ENCODE measurements at regions not wholly inside any gene's neighbourhood (a gene's known extent, or its start where the extent isn't known, plus 50 kb on each side); places are given as distances from the start of the nearest gene placed in this dataset.

GRCh38 chr1:118366286-118366685, 181.3 kb upstream of the SPAG17 start:
- Histone ChIP-seq H3K4me1 (ENCODE audit: control insufficient read depth, insufficient read depth, low read length) (no peaks in the 10 kb centered on the region), H4K5ac (ENCODE audit: low read depth, low read length) (no peak overlapping the region), H3K4me2 (ENCODE audit: low read depth, low read length) (no peak overlapping the region), H3K79me1 (ENCODE audit: low read depth in 1 of 2, low read length in 2 of 2) (no peaks in the 10 kb centered on the region), H2AK9ac (replicated peaks; ENCODE audit: low read depth, low read length, poor library complexity) (no peak overlapping the region), H3K27me3 (ENCODE audit: control insufficient read depth, insufficient read depth, low read length) (no peaks in the 10 kb centered on the region), H4K8ac (ENCODE audit: low read depth in 2 of 2, low read length in 2 of 2) (no peak overlapping the region), H3K9me1 (ENCODE audit: insufficient read depth, low read length) (no peaks in the 10 kb centered on the region), H3K4ac (ENCODE audit: low read depth, low read length) (no peak overlapping the region), H4K20me1 (ENCODE audit: insufficient read depth, low read length) (no peaks in the 10 kb centered on the region), H3K18ac (ENCODE audit: low read depth, low read length) (no peak overlapping the region), H3K36me3 (ENCODE audit: control insufficient read depth, insufficient read depth, low read length) (no peaks in the 10 kb centered on the region), H4K91ac (ENCODE audit: insufficient read depth, low read depth, low read length) (no peak overlapping the region), H2BK20ac (ENCODE audit: low read depth, low read length) (no peak overlapping the region), H2BK15ac (ENCODE audit: low read depth, low read length) (no peak overlapping the region), H3K27ac (ENCODE audit: insufficient read depth, low read length) (no peak overlapping the region), H2AFZ (replicated peaks; ENCODE audit: low read length, poor library complexity) (no peak overlapping the region), H3K14ac (replicated peaks; ENCODE audit: low read depth, low read length) (no peak overlapping the region), H3K4me3 (ENCODE audit: insufficient read depth, low read depth, low read length) (no peak overlapping the region), H3K56ac (ENCODE audit: extremely low read depth, insufficient read depth, low read length) (no peak overlapping the region), H3K23ac (ENCODE audit: low read depth, low read length) (no peak overlapping the region), H2BK120ac (ENCODE audit: low read depth, low read length) (no peak overlapping the region), H3K9ac (ENCODE audit: low read depth, low read length) (no peak overlapping the region), H3K9me3 (ENCODE audit: control insufficient read depth, insufficient read depth, low read length) (peaks cover 2% of the 10 kb centered on the region; the same call in 1 of the 2 replicates), H2BK5ac (ENCODE audit: low read depth, low read length, poor library complexity, severe bottlenecking) (no peak overlapping the region), H2AK5ac (ENCODE audit: low read depth, low read length) (no peak overlapping the region)
- no peak for ATAC-seq (ENCODE audit: low read depth)
- no TSS peak for BruUV-seq (replicated peaks)
- no CpG with 5 or more reads among the region's 1 CpG for WGBS, 2 experiments (ENCODE audit: extremely low coverage in 2 of 2, insufficient read length in 1 of 2)
- POLR2A ChIA-PET (ENCODE audit: unreplicated experiment): no interaction called here
- CTCF ChIA-PET: no interaction called here
- TF ChIP-seq NFE2L2 (IDR thresholded peaks at IDR 0.05; ENCODE audit: low read depth, low read length) (no peak), MXI1 (IDR thresholded peaks at IDR 0.05; ENCODE audit: borderline replicate concordance, low read depth, low read length) (no peak)
- dilution Hi-C loops (cut with HindIII; ENCODE audit: low sequenced_read_pairs, unreplicated experiment): no loop called here
- intact Hi-C loops (cut with micrococcal nuclease): no loop called here
- DNase-seq: no peak
- in situ Hi-C loops (cut with MboI; ENCODE audit: low sequenced_read_pairs): no loop called here
